ENCODE measurements at regions not wholly inside any gene's neighbourhood (a gene's known extent, or its start where the extent isn't known, plus 50 kb on each side); places are given as distances from the start of the nearest gene placed in this dataset.

- Histone ChIP-seq H4K20me1 (ENCODE audit: insufficient read depth, low read length) (no peaks in the 10 kb centered on the region), H3K4me2 (ENCODE audit: insufficient read depth, low read length) (no peak overlapping the region), H3K4me1 (ENCODE audit: insufficient read depth, low read length) (no peaks in the 10 kb centered on the region), H3K36me3 (ENCODE audit: insufficient read depth, low read length) (no peaks in the 10 kb centered on the region), H3K27ac (ENCODE audit: low read length) (no peak overlapping the region), H3K9ac (ENCODE audit: low read depth, low read length) (no peak overlapping the region), H3K4me3 (ENCODE audit: low read depth in 1 of 2, low read length in 2 of 2) (no peak overlapping the region), H3K27me3 (ENCODE audit: insufficient read depth, low read length, poor library complexity) (no peaks in the 10 kb centered on the region), H3K9me3 (ENCODE audit: insufficient read depth, low read length, severe bottlenecking) (no peaks in the 10 kb centered on the region), H2AFZ (ENCODE audit: low read depth, low read length) (no peak overlapping the region), H3K79me2 (ENCODE audit: insufficient read depth, low read length) (no peaks in the 10 kb centered on the region)
- ATAC-seq (ENCODE audit: insufficient read depth, low read depth) = no peak
- TF ChIP-seq EZH2 (IDR thresholded peaks at IDR 0.05; ENCODE audit: borderline replicate concordance, low read depth, low read length, severe bottlenecking) (no peak), CTCF (IDR thresholded peaks at IDR 0.05; ENCODE audit: borderline replicate concordance, extremely low read depth, low read length, poor library complexity, severe bottlenecking) (no peak)
- no peak for DNase-seq
These were observed 122.0 kb upstream of the ONECUT1 start for GRCh38 chr15:52912172-52912571.

- no peak overlapping the region for H2AFZ ChIP-seq (ENCODE audit: low read depth, low read length)
- no peaks in the 10 kb centered on the region for H4K20me1 ChIP-seq (ENCODE audit: insufficient read depth, low read length)
- ATAC-seq (ENCODE audit: insufficient read depth, low read depth) (no peak), DNase-seq (no peak)
- H3K9ac ChIP-seq (ENCODE audit: low read depth, low read length) = no peak overlapping the region
- no peak for TF ChIP-seq CTCF (IDR thresholded peaks at IDR 0.05; ENCODE audit: borderline replicate concordance, extremely low read depth, low read length, poor library complexity, severe bottlenecking)
- no peak for TF ChIP-seq EZH2 (IDR thresholded peaks at IDR 0.05; ENCODE audit: borderline replicate concordance, low read depth, low read length, severe bottlenecking)
- H3K4me1 ChIP-seq (ENCODE audit: insufficient read depth, low read length) = no peaks in the 10 kb centered on the region
- H3K36me3 ChIP-seq (ENCODE audit: insufficient read depth, low read length) = no peaks in the 10 kb centered on the region
- no peak overlapping the region for H3K27ac ChIP-seq (ENCODE audit: low read length)
- H3K27me3 ChIP-seq (ENCODE audit: insufficient read depth, low read length, poor library complexity) = peaks cover 2% of the 10 kb centered on the region
- no peak overlapping the region for H3K4me2 ChIP-seq (ENCODE audit: insufficient read depth, low read length)
- no peaks in the 10 kb centered on the region for H3K9me3 ChIP-seq (ENCODE audit: insufficient read depth, low read length, severe bottlenecking)
- no peaks in the 10 kb centered on the region for H3K79me2 ChIP-seq (ENCODE audit: insufficient read depth, low read length)
- H3K4me3 ChIP-seq (ENCODE audit: low read depth in 1 of 2, low read length in 2 of 2) = no peak overlapping the region
These were observed 103.2 kb upstream of the ONECUT1 start for GRCh38 chr15:52893338-52893737.

- no peaks in the 10 kb centered on the region for H4K20me1 ChIP-seq (ENCODE audit: insufficient read depth, low read length)
- no peak overlapping the region for H2AFZ ChIP-seq (ENCODE audit: low read depth, low read length)
- TF ChIP-seq CTCF (IDR thresholded peaks at IDR 0.05; ENCODE audit: borderline replicate concordance, extremely low read depth, low read length, poor library complexity, severe bottlenecking) (no peak), EZH2 (IDR thresholded peaks at IDR 0.05; ENCODE audit: borderline replicate concordance, low read depth, low read length, severe bottlenecking) (no peak)
- no peak for ATAC-seq (ENCODE audit: insufficient read depth, low read depth)
- H3K36me3 ChIP-seq (ENCODE audit: insufficient read depth, low read length) = no peaks in the 10 kb centered on the region
- no peak overlapping the region for H3K4me3 ChIP-seq (ENCODE audit: low read depth in 1 of 2, low read length in 2 of 2)
- H3K4me2 ChIP-seq (ENCODE audit: insufficient read depth, low read length) = no peak overlapping the region
- no peaks in the 10 kb centered on the region for H3K79me2 ChIP-seq (ENCODE audit: insufficient read depth, low read length)
- DNase-seq = no peak
- H3K4me1 ChIP-seq (ENCODE audit: insufficient read depth, low read length) = no peaks in the 10 kb centered on the region
- H3K9me3 ChIP-seq (ENCODE audit: insufficient read depth, low read length, severe bottlenecking) = no peaks in the 10 kb centered on the region
- no peak overlapping the region for H3K27ac ChIP-seq (ENCODE audit: low read length)
- H3K27me3 ChIP-seq (ENCODE audit: insufficient read depth, low read length, poor library complexity) = no peaks in the 10 kb centered on the region
- H3K9ac ChIP-seq (ENCODE audit: low read depth, low read length) = no peak overlapping the region
These were observed 89.8 kb upstream of the ONECUT1 start for GRCh38 chr15:52879904-52880303.

GRCh38 chr15:52879145-52879544 is 89.0 kb upstream of the ONECUT1 start:
- no peaks in the 10 kb centered on the region for H3K27me3 ChIP-seq (ENCODE audit: insufficient read depth, low read length, poor library complexity)
- no peaks in the 10 kb centered on the region for H3K9me3 ChIP-seq (ENCODE audit: insufficient read depth, low read length, severe bottlenecking)
- no peak overlapping the region for H3K9ac ChIP-seq (ENCODE audit: low read depth, low read length)
- no peak overlapping the region for H3K4me3 ChIP-seq (ENCODE audit: low read depth in 1 of 2, low read length in 2 of 2)
- H4K20me1 ChIP-seq (ENCODE audit: insufficient read depth, low read length) = no peaks in the 10 kb centered on the region
- no peak for DNase-seq
- H3K36me3 ChIP-seq (ENCODE audit: insufficient read depth, low read length) = no peaks in the 10 kb centered on the region
- TF ChIP-seq CTCF (IDR thresholded peaks at IDR 0.05; ENCODE audit: borderline replicate concordance, extremely low read depth, low read length, poor library complexity, severe bottlenecking) = no peak
- H3K4me1 ChIP-seq (ENCODE audit: insufficient read depth, low read length) = no peaks in the 10 kb centered on the region
- no peak overlapping the region for H3K27ac ChIP-seq (ENCODE audit: low read length)
- no peaks in the 10 kb centered on the region for H3K79me2 ChIP-seq (ENCODE audit: insufficient read depth, low read length)
- no peak overlapping the region for H3K4me2 ChIP-seq (ENCODE audit: insufficient read depth, low read length)
- no peak overlapping the region for H2AFZ ChIP-seq (ENCODE audit: low read depth, low read length)
- ATAC-seq (ENCODE audit: insufficient read depth, low read depth) = no peak
